ENCODE measurements at regions not wholly inside any gene's neighbourhood (a gene's known extent, or its start where the extent isn't known, plus 50 kb on each side); places are given as distances from the start of the nearest gene placed in this dataset.

DNA sequence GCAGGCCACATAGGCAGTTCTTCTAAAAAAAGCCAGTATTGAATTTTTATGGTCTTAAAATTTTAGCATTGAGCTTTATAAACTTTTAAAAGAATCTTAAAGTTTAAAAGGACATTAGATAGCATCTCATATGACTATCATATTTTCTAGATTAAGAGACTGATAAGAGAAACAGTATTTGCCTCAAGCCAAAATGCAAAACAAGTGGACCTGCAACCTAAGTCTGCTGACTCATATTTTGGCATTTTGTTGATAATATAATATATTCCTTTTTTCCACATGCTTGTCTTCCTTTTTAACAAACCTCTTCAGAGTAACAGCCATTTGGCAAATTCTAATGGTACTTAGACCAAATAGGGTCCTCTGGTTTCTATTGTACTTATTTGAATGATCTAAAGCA lies 328.5 kb upstream of the GALNTL6 start (continued):
- TF ChIP-seq PHF8 (conservative IDR thresholded peaks at IDR 0.05; ENCODE audit: low read depth, low read length) (no peak), SAP30 (IDR thresholded peaks at IDR 0.05; ENCODE audit: insufficient read depth, insufficient replicate concordance, low read length) (no peak)
